ENCODE measurements at regions not wholly inside any gene's neighbourhood (a gene's known extent, or its start where the extent isn't known, plus 50 kb on each side); places are given as distances from the start of the nearest gene placed in this dataset.
"Not testable (repeated sequence)": the region's sequence is repeated elsewhere in the genome, so short reads cannot be mapped to it uniquely, and the experiment has no call there.

- DNase-seq: no peak
These were observed 103.1 kb upstream of the LSM6 start for GRCh38 chr4:146072376-146072775.

DNA sequence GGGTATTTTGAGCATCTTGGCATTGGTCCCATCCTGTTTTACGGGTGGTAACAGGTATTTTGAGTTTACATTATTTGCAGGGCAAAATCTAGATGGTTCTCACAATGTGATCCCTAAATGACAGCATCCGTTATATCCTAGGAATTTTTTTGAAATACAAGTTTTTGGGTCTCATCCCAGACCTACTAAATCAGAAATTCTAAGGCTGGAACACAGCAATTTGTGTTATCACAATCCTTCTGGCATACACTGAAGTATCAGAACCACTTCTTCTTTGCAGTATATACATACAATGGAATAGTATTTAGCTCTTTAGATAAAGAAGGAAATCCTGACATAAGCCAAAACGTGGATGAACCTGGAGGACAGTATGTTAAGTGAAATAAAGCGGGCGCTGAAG, 104.1 kb upstream of the LSM6 start:
- DNase-seq: no peak

- no peak for DNase-seq
These were observed 112.4 kb upstream of the LSM6 start for GRCh38 chr4:146063143-146063542.

GRCh38 chr4:146062340-146062739, 113.2 kb upstream of the LSM6 start:
- DNase-seq: no peak

GRCh38 chr4:146061610-146062334, 113.7 kb upstream of the LSM6 start:
- DNase-seq: no peak

GRCh38 chr4:146059865-146060264, 115.7 kb upstream of the LSM6 start:
- DNase-seq: no peak

DNA sequence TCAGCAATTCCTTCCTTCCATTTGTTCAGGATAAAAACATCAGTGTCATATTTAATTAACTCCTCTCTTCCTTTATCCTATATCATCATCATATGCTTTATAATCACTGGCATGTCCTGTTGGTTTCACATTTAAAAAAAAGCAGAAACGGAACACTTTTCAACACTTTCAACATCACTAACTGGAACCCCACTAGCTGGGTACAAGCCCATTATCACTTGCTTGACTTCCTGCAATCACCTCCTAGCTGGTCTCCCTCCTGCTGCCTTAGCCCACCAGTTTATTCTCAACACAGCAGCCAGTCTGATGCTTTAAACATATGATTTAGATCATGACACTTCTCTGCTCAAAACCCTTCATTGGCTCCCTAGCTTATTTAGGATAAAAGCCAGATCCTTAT, 116.4 kb upstream of the LSM6 start:
- no peak for DNase-seq

DNA sequence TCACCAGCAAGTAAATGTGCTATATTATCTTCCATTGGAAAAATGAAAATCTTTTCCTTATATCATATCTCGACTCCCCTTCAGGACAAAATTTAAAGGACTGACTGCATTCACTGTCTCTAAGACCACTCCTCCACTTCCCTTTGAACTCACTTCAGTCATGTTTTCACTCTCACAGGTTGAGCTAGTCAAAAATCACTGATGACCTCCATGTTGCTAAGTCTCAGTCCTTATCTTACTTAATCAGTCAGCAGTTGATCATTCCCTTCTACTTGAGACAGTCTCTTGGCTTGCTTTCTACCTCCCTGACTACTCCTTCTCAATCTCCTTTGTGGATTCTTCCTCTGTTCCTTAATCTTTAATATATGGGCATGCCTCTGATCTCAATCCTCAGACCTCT, 117.0 kb upstream of the LSM6 start:
- DNase-seq: no peak

- DNase-seq: no peak
These were observed 116.1 kb upstream of the ZNF827 start for GRCh38 chr4:146054676-146055075.

- no peak for DNase-seq
These were observed 115.3 kb upstream of the ZNF827 start for GRCh38 chr4:146053891-146054290.

DNA sequence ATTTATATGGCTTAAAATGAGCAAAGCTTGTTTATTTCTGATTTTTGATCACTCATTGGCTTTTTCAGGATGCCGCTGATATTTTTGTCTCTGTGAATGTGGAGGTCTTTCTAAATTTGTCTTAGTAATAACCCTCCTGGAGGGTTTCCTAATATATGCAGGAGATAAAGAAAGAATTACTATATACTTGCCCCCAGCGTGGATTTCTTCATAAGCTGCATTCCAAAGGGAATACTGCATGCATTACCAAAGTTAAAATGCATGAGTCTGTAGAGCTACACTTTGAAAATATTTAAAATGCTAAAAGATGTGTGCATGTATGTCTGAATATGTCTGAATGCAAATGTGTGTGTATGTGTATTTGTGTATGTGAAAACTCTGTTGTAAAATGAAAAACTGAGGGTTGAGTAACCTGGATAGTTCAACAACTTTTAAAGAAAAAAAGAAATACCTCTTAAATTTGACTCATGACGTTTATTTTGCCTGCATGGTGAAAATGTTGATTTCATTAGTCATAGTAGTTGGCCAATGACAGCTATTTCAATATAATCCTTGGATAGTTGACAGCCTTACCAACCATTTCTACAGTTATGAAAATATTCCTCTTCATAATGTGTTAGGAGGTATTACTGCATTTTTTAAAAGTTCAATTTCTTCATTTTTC, 113.2 kb upstream of the ZNF827 start:
- no peak for DNase-seq

- DNase-seq: no peak
These were observed 112.6 kb upstream of the ZNF827 start for GRCh38 chr4:146051223-146051622.

DNA sequence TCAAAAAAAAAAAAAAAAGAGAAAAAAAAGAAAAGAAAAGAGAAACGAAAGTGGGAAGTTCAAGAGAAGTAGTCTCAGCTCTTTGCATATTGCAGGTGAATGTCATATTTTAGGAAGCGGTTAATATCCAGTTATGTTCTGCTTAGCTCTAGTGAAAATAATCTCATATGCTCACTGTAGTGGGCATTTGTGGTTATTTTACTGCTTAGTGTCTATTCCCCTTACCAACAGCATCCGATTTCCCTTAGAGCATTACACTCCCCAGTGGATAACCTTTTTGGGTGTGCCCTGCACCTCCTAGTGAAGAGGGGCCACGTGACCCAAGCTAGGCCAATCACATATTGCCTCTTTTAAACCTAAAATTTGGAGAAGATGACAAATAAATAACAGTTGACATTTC, 111.2 kb upstream of the ZNF827 start:
- DNase-seq: no peak

- DNase-seq: not testable (repeated sequence)
These were observed 109.1 kb upstream of the ZNF827 start for GRCh38 chr4:146047768-146048167.

DNA sequence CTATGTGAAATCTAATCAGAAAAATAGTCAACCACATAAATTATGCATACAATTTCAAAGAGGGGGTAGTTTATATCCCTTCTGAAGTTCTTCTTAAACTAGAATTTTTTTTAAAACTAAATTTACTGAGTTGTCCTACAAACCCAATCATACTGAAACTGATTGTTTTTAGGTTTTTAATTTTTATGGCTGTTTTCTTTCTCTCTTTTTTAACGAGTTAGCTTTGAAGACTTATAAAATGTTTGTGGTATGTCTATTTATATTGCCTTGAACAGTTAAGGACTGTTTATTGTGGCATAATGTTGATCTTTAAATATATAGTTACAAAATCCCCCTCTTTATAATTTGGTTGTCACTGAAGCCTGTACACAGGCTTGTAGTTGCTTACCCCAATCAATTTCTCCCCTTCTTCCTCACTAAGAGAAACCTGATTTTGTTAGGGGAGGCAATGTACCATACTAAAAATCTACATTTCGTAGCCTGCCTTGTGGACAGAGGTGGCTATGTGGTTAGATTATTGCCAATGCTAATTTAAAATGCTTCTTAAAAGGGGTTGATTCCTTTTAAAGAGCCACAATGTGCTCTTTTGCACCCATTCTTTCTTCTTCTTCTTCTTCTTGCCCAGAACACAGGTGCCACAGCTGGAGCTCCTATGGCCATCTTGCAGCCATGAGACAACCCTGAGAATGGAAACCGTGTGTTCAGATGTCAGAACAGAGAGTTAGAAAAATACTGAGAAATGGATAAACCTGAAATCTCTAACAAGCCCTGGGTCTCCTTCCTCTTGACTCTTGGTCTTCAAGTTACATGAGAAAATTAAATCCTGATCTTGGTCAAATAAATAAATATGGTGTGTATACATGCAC, 102.7 kb upstream of the ZNF827 start:
- no peak for DNase-seq

DNA sequence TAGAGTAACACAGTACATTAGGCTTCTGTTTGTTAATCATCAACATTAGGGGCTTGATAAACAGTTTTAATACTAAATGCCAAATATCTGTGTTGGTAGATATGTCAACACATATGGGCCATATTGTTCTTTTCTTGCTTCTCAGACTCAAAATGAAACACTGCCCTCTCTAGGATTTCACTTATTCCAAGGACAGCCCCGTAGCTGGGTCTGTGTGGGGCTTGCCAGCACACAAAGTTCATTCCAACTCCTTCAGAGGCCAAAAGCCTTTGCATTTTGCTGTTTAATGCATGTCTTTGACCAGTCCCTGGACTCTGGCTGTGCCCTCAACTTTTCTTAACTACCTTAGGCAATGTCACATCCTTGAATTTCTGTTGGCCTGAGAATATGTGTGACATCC, 102.0 kb upstream of the ZNF827 start:
- no peak for DNase-seq

DNA sequence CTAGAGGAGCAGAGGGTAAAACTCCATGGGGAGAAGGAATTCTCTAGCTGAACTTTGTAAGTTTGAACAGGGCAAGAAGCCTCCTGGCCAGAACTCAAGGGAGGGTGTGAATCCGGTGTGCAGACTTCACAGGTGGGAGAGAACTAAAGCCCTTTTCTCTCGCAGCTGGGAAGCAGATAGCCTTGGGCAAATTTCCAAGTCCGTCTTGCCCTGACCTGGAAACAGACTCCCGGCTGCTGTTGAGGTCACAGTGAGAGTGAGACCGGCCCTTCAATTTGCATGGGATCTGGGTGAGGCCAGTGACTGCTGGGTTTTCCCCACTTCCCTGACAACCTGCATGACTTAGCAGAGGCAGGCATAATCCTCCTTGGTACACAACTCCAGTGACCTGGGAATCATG, 94.5 kb upstream of the ZNF827 start:
- DNase-seq: no peak

DNA sequence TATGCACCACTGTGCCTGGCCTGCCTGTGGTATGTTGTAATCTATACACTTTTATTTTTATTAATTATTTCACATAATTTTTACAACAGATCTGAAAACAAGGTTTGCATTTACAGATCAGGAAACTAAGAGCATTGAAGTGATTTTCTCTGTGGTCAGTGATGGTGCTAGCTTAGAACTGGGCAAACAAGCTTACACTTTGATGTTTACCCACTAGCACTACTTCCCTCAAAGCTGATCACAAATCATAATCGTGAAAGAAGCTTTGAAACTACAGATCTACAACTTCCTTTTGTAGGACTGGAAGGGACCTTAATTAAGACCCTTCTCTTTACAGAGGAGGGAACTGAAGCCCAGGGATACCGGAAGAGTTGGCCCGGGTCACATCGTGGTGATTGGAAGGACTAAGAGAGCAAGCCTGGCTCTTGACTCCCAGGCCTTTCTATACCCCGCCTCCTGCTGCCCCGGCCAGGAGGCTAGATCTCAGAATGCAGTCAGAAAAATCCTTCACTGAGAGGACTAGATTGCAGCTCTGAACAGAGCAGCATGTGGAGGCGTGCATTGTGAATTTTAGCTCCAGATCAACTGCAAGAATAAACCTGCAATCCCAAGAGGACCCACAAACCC, 93.7 kb upstream of the ZNF827 start:
- DNase-seq: no peak

GRCh38 chr4:146029939-146030710, 91.5 kb upstream of the ZNF827 start:
- DNase-seq: no peak

DNA sequence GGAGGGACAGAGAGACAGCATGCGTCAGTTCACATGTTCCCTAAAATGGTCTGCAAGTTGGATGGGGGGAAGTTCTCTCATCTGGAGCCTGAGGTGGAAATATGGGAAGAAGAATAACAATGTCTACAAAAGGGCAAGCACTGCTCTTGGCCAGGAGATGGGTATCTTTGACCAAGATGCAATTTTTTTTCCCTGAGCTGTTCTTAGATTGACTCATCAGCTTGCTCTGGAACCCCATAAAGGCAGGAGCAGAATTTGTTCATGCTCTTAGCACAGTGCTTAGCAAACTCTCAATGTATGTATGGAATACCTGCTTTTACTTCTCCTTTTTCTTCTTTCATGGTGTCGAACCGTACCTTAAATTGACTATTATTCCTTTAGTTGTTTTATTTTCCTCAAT, 90.5 kb upstream of the ZNF827 start:
- no peak for DNase-seq

DNA sequence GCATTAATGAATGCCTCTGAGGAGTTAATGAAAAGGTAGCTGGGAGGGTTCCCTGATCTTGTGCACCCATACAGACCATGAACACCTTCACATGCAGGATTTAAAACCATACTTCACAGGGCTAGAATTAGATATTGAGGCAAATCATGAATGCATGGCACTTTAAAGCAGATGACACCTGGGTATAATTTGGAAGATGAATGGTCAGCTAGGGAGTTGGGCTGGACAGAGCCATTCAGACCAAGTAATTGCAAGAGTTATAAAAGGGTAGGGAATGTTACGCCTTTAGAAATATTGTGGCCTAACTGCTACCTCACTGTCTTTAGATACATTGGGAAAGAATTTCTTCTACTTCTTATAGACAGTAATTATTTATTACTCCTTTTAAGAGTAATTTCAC, 89.1 kb upstream of the ZNF827 start:
- no peak for DNase-seq

- DNase-seq: no peak
These were observed 84.8 kb upstream of the ZNF827 start for GRCh38 chr4:146023334-146023967.
